ENCODE measurements at regions not wholly inside any gene's neighbourhood (a gene's known extent, or its start where the extent isn't known, plus 50 kb on each side); places are given as distances from the start of the nearest gene placed in this dataset.

DNA sequence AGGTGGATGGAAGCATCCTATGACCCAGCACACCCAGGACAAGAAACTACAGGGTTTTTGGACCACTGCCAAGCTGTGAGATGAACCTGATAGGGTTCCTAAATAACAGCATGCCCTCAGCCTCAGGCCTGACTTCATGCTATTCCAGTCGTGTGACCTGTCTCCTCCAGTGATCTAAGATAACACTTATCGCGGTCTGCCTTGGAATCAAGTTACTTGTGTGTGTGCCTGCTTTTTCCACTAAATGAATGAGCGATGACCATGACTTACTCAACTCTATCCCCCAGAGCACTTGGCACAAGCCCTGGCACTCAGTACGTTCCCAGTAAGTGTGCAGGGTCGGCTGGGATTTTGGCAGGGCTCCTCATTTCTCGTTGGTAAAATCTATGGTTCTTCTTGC is 172.7 kb upstream of the TP63 start:
- Histone ChIP-seq H3K27me3 (no peaks in the 10 kb centered on the region), H3K4me3 (no peak overlapping the region), H3K27ac (no peak overlapping the region), H3K9me3 (no peaks in the 10 kb centered on the region), H3K36me3 (no peaks in the 10 kb centered on the region), H3K4me1 (no peaks in the 10 kb centered on the region)
- intact Hi-C loops (cut with DNase I; ENCODE audit: low total_unique reads): no loop called here
- no peak for TF ChIP-seq POLR2A (IDR thresholded peaks at IDR 0.05)
- TF ChIP-seq, protein P1, sequence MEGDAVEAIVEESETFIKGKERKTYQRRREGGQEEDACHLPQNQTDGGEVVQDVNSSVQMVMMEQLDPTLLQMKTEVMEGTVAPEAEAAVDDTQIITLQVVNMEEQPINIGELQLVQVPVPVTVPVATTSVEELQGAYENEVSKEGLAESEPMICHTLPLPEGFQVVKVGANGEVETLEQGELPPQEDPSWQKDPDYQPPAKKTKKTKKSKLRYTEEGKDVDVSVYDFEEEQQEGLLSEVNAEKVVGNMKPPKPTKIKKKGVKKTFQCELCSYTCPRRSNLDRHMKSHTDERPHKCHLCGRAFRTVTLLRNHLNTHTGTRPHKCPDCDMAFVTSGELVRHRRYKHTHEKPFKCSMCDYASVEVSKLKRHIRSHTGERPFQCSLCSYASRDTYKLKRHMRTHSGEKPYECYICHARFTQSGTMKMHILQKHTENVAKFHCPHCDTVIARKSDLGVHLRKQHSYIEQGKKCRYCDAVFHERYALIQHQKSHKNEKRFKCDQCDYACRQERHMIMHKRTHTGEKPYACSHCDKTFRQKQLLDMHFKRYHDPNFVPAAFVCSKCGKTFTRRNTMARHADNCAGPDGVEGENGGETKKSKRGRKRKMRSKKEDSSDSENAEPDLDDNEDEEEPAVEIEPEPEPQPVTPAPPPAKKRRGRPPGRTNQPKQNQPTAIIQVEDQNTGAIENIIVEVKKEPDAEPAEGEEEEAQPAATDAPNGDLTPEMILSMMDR (IDR thresholded peaks at IDR 0.05): no peak
- no peak for DNase-seq

DNA sequence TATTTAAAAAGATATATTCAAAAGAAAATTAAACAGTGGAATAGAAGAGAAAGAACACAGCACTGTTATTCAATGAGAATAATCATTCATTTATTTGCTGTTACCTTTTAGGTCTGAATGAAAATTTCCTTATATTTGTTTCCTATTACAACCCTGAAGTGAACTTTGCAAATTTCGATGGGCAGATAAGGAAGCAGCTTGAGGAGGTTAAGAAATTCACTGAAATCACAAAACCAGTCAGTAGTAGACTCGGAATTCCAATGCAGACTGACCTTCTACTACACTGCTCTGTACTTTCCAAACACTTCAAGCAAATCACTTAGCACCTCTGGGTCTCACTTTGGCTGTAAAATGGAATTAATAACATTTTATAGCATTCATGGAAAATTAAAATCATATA is 172.0 kb upstream of the TP63 start:
- no peak for DNase-seq
- no peak for TF ChIP-seq POLR2A (IDR thresholded peaks at IDR 0.05)
- TF ChIP-seq, protein P1 (IDR thresholded peaks at IDR 0.05): no peak
- Histone ChIP-seq H3K27ac (no peak overlapping the region), H3K4me1 (no peaks in the 10 kb centered on the region), H3K4me3 (no peak overlapping the region), H3K36me3 (no peaks in the 10 kb centered on the region), H3K27me3 (no peaks in the 10 kb centered on the region), H3K9me3 (no peaks in the 10 kb centered on the region)
- intact Hi-C loops (cut with DNase I; ENCODE audit: low total_unique reads): no loop called here

- no peak for DNase-seq
- Histone ChIP-seq H3K36me3 (no peaks in the 10 kb centered on the region), H3K4me3 (no peak overlapping the region), H3K4me1 (no peaks in the 10 kb centered on the region), H3K27ac (no peak overlapping the region), H3K27me3 (no peaks in the 10 kb centered on the region), H3K9me3 (no peaks in the 10 kb centered on the region)
- intact Hi-C loops (cut with DNase I; ENCODE audit: low total_unique reads): no loop called here
- TF ChIP-seq, protein P1 (IDR thresholded peaks at IDR 0.05): no peak
- no peak for TF ChIP-seq POLR2A (IDR thresholded peaks at IDR 0.05)
Measured at GRCh38 chr3:189460511-189460910, 170.7 kb upstream of the TP63 start.

- Histone ChIP-seq H3K36me3 (no peaks in the 10 kb centered on the region), H3K27me3 (no peaks in the 10 kb centered on the region), H3K4me3 (no peak overlapping the region), H3K4me1 (no peaks in the 10 kb centered on the region), H3K27ac (no peak overlapping the region), H3K9me3 (no peaks in the 10 kb centered on the region)
- TF ChIP-seq, protein P1 (IDR thresholded peaks at IDR 0.05): no peak
- TF ChIP-seq POLR2A (IDR thresholded peaks at IDR 0.05): no peak
- no peak for DNase-seq
- intact Hi-C loops (cut with DNase I; ENCODE audit: low total_unique reads): no loop called here
Measured at GRCh38 chr3:189464799-189465198, 166.4 kb upstream of the TP63 start.

GRCh38 chr3:189466004-189466403 is 165.2 kb upstream of the TP63 start:
- no peaks in the 10 kb centered on the region for H3K36me3 ChIP-seq
- H3K4me1 ChIP-seq: no peaks in the 10 kb centered on the region
- DNase-seq: no peak
- no peak for TF ChIP-seq POLR2A (IDR thresholded peaks at IDR 0.05)
- TF ChIP-seq, protein P1 (IDR thresholded peaks at IDR 0.05): no peak
- H3K27me3 ChIP-seq: no peaks in the 10 kb centered on the region
- intact Hi-C loops (cut with DNase I; ENCODE audit: low total_unique reads): no loop called here
- no peak overlapping the region for H3K4me3 ChIP-seq
- no peaks in the 10 kb centered on the region for H3K9me3 ChIP-seq
- no peak overlapping the region for H3K27ac ChIP-seq
